HUES48 (cell line): ENCODE measurements at regions not wholly inside any gene's neighbourhood (a gene's known extent, or its start where the extent isn't known, plus 50 kb on each side); places are given as distances from the start of the nearest gene placed in this dataset.
"Not testable (repeated sequence)": the region's sequence is repeated elsewhere in the genome, so short reads cannot be mapped to it uniquely, and the experiment has no call there.

Experiments
- H3K27ac ChIP-seq: one replicate; pipeline ENCODE4 v1.7.0; 2013; ENCODE audit warnings: low read depth, low read length, inconsistent platforms
- H3K27me3 ChIP-seq: 2 replicates; pipeline ENCODE4 v1.6.1; 2013; ENCODE audit warnings: mild to moderate bottlenecking, low read length; ENCODE audit not compliant: control insufficient read depth, insufficient read depth
- H3K36me3 ChIP-seq: 2 replicates; pipeline ENCODE4 v1.6.1; 2013; ENCODE audit warnings: low read length; ENCODE audit not compliant: control insufficient read depth, insufficient read depth
- H3K4me1 ChIP-seq: 2 replicates; pipeline ENCODE4 v1.6.1; 2013; ENCODE audit warnings: mild to moderate bottlenecking, low read length; ENCODE audit not compliant: control insufficient read depth, insufficient read depth
- H3K4me3 ChIP-seq: 2 replicates; pipeline ENCODE4 v1.5.1; 2013; ENCODE audit warnings: mild to moderate bottlenecking, low read depth, low read length
- H3K9ac ChIP-seq: 2 replicates; pipeline ENCODE4 v1.6.1; 2013; ENCODE audit warnings: mild to moderate bottlenecking, low read depth, low read length, moderate library complexity
- H3K9me3 ChIP-seq: 2 replicates; pipeline ENCODE4 v1.6.1; 2013; ENCODE audit warnings: low read length; ENCODE audit not compliant: control insufficient read depth, insufficient read depth

- Histone ChIP-seq H3K9ac (no peak overlapping the region), H3K4me1 (no peaks in the 10 kb centered on the region), H3K27ac (no peak overlapping the region), H3K36me3 (no peaks in the 10 kb centered on the region), H3K27me3 (no peaks in the 10 kb centered on the region), H3K9me3 (peaks cover 9% of the 10 kb centered on the region), H3K4me3 (no peak overlapping the region)
These were observed 260.9 kb upstream of the PLPP4 start for GRCh38 chr10:120195984-120196712.

GRCh38 chr10:120204877-120205276 lies 252.2 kb upstream of the PLPP4 start:
- Histone ChIP-seq H3K9ac (no peak overlapping the region), H3K4me1 (no peaks in the 10 kb centered on the region), H3K27me3 (no peaks in the 10 kb centered on the region), H3K9me3 (no peaks in the 10 kb centered on the region), H3K4me3 (no peak overlapping the region), H3K27ac (no peak overlapping the region), H3K36me3 (no peaks in the 10 kb centered on the region)

- no peaks in the 10 kb centered on the region for H3K27me3 ChIP-seq
- H3K9me3 ChIP-seq, result no peaks in the 10 kb centered on the region
- no peak overlapping the region for H3K4me3 ChIP-seq
- no peak overlapping the region for H3K27ac ChIP-seq
- no peak overlapping the region for H3K9ac ChIP-seq
- H3K36me3 ChIP-seq, result no peaks in the 10 kb centered on the region
- H3K4me1 ChIP-seq, result no peaks in the 10 kb centered on the region
These were observed 251.5 kb upstream of the PLPP4 start for GRCh38 chr10:120205368-120206018.

GRCh38 chr10:120208488-120208887 lies 248.5 kb upstream of the PLPP4 start:
- Histone ChIP-seq H3K9ac (no peak overlapping the region), H3K27me3 (no peaks in the 10 kb centered on the region), H3K4me1 (no peaks in the 10 kb centered on the region), H3K4me3 (no peak overlapping the region), H3K27ac (no peak overlapping the region), H3K9me3 (no peaks in the 10 kb centered on the region; the same call in 1 of the 2 replicates), H3K36me3 (no peaks in the 10 kb centered on the region)

- no peak overlapping the region for H3K9ac ChIP-seq
- no peaks in the 10 kb centered on the region for H3K27me3 ChIP-seq
- no peaks in the 10 kb centered on the region for H3K36me3 ChIP-seq
- no peak overlapping the region for H3K4me3 ChIP-seq
- no peak overlapping the region for H3K27ac ChIP-seq
- no peaks in the 10 kb centered on the region; the same call in 1 of the 2 replicates for H3K9me3 ChIP-seq
- no peaks in the 10 kb centered on the region for H3K4me1 ChIP-seq
These were observed 247.8 kb upstream of the PLPP4 start for GRCh38 chr10:120209124-120209762.

- no peak overlapping the region for H3K27ac ChIP-seq
- H3K4me3 ChIP-seq, result no peak overlapping the region
- no peaks in the 10 kb centered on the region for H3K27me3 ChIP-seq
- no peaks in the 10 kb centered on the region for H3K36me3 ChIP-seq
- H3K4me1 ChIP-seq, result no peaks in the 10 kb centered on the region
- H3K9ac ChIP-seq, result no peak overlapping the region
- peaks cover 6% of the 10 kb centered on the region; the same call in 1 of the 2 replicates for H3K9me3 ChIP-seq
These were observed 244.8 kb upstream of the PLPP4 start for GRCh38 chr10:120212275-120212674.

- not testable (repeated sequence) for H3K9ac ChIP-seq, H3K4me3 ChIP-seq, H3K27me3 ChIP-seq, H3K27ac ChIP-seq, H3K36me3 ChIP-seq, H3K9me3 ChIP-seq, H3K4me1 ChIP-seq
These were observed 243.7 kb upstream of the PLPP4 start for GRCh38 chr10:120213283-120213682.

- Histone ChIP-seq H3K36me3 (no peaks in the 10 kb centered on the region), H3K4me1 (no peaks in the 10 kb centered on the region), H3K27ac (no peak overlapping the region), H3K9me3 (peaks cover 6% of the 10 kb centered on the region; the same call in 1 of the 2 replicates), H3K4me3 (no peak overlapping the region), H3K27me3 (no peaks in the 10 kb centered on the region), H3K9ac (no peak overlapping the region)
These were observed 239.3 kb upstream of the PLPP4 start for GRCh38 chr10:120217736-120218135.

- Histone ChIP-seq H3K9me3 (0 out of 2 replicates have a peak, but pooled peaks cover 2% of the 10 kb centered on the region), H3K27ac (no peak overlapping the region), H3K4me1 (no peaks in the 10 kb centered on the region), H3K9ac (no peak overlapping the region), H3K4me3 (no peak overlapping the region), H3K36me3 (no peaks in the 10 kb centered on the region), H3K27me3 (no peaks in the 10 kb centered on the region)
These were observed 235.0 kb upstream of the PLPP4 start for GRCh38 chr10:120221873-120222485.

- H3K9me3 ChIP-seq, result no peaks in the 10 kb centered on the region
- H3K4me3 ChIP-seq, result no peak overlapping the region
- no peak overlapping the region for H3K27ac ChIP-seq
- H3K27me3 ChIP-seq, result no peaks in the 10 kb centered on the region
- H3K4me1 ChIP-seq, result no peaks in the 10 kb centered on the region
- H3K9ac ChIP-seq, result no peak overlapping the region
- no peaks in the 10 kb centered on the region for H3K36me3 ChIP-seq
These were observed 227.4 kb upstream of the PLPP4 start for GRCh38 chr10:120229641-120230040.

- not testable (repeated sequence) for H3K4me3 ChIP-seq, H3K36me3 ChIP-seq, H3K9me3 ChIP-seq, H3K27me3 ChIP-seq, H3K4me1 ChIP-seq, H3K27ac ChIP-seq, H3K9ac ChIP-seq
These were observed 217.3 kb upstream of the PLPP4 start for GRCh38 chr10:120239695-120240094.
